OCI-LY1 (cell line): ENCODE measurements at regions not wholly inside any gene's neighbourhood (a gene's known extent, or its start where the extent isn't known, plus 50 kb on each side); places are given as distances from the start of the nearest gene placed in this dataset.

Experiments
- EZH2 ChIP-seq: fragments of 200-600 bp; sonication (generic), shearing (Covaris generic); IDR thresholded peaks from 2 replicates; pipeline ENCODE4 v1.8.0; 2017; ENCODE audit warnings: borderline replicate concordance, mixed run types, mild to moderate bottlenecking, antibody characterized with exemption, low read length, moderate library complexity, mixed read lengths
- TF ChIP-seq, protein P1 (sequence below): fragments of 200-600 bp; sonication (generic), shearing (Covaris generic); IDR thresholded peaks from 2 replicates; pipeline ENCODE4 v1.5.1; 2017; ENCODE audit warnings: mild to moderate bottlenecking, antibody characterized with exemption, low read length, moderate library complexity, mixed read lengths

DNA sequence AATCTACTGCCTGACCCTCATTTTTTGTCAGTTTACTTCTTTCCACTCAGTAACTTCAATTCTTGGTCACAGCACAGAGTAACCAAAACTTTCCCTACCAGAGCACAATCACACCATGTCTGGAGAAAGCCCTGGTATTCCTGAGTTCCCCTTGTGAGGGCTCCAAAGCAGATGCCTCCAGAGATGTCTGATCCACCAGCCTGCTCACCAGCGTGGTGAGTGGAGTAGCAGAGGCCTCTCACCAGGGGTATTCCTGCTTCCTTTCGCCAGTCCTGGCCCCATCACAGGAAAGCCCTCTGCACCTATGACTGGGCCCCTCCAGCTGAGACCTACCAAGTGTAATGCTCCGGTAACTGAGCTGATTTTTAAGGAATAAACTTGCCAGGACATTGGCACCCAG is 205.4 kb upstream of the HS3ST3A1 start:
- TF ChIP-seq EZH2, result no peak
- TF ChIP-seq, protein P1, sequence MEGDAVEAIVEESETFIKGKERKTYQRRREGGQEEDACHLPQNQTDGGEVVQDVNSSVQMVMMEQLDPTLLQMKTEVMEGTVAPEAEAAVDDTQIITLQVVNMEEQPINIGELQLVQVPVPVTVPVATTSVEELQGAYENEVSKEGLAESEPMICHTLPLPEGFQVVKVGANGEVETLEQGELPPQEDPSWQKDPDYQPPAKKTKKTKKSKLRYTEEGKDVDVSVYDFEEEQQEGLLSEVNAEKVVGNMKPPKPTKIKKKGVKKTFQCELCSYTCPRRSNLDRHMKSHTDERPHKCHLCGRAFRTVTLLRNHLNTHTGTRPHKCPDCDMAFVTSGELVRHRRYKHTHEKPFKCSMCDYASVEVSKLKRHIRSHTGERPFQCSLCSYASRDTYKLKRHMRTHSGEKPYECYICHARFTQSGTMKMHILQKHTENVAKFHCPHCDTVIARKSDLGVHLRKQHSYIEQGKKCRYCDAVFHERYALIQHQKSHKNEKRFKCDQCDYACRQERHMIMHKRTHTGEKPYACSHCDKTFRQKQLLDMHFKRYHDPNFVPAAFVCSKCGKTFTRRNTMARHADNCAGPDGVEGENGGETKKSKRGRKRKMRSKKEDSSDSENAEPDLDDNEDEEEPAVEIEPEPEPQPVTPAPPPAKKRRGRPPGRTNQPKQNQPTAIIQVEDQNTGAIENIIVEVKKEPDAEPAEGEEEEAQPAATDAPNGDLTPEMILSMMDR, result no peak
